GM19328 (cell line): ENCODE measurements at regions not wholly inside any gene's neighbourhood (a gene's known extent, or its start where the extent isn't known, plus 50 kb on each side); places are given as distances from the start of the nearest gene placed in this dataset.

Experiments used
- ATAC-seq: cut with Tn5 transposase; IDR thresholded peaks from one replicate; pipeline ENCODE4 v1.9.1; 2021; ENCODE audit warnings: mild to moderate bottlenecking, moderate library complexity; ENCODE audit not compliant: unreplicated experiment

GRCh38 chr4:130249002-130249401 is 1153.0 kb downstream of the C4orf33 start:
- ATAC-seq, result no peak

DNA sequence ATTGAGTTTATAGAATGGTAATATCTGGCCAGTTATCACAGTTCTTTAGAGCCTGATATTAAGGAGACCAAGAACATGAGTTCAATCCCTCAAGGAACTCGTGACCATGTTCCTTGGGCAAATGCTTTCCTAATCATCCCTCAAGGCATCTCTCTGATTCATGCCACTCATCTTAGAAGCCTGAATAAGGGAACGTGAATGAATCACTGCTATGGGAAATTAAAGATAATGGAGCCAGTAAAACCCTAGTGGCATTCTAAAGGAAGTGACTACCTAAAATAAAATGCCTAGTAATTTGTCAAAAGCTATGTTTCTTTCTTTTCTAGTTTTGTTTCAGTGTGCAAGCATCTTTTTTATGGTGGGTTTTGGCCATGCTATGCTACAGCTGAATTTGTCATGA is 1161.3 kb downstream of the C4orf33 start:
- ATAC-seq, result no peak

DNA sequence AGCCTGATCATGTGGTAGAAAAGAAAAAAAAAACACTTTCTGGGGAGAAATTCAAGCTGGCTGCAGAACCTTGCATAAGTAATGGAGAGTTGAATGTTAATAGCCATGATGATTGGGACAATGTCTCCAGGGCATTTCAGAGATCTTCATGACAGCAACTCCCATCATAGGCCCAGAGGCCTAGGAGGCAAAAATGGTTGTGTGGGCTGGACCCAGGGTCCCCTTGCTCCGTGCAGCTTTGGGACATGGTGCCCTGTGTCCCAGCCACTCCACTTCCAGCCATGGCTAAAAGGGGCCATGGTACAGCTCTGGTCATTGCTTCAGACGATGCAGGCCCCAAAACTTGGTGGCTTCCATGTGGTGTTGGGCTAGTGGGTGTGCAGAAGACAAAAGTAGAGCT is 1170.9 kb downstream of the C4orf33 start:
- ATAC-seq, result no peak

DNA sequence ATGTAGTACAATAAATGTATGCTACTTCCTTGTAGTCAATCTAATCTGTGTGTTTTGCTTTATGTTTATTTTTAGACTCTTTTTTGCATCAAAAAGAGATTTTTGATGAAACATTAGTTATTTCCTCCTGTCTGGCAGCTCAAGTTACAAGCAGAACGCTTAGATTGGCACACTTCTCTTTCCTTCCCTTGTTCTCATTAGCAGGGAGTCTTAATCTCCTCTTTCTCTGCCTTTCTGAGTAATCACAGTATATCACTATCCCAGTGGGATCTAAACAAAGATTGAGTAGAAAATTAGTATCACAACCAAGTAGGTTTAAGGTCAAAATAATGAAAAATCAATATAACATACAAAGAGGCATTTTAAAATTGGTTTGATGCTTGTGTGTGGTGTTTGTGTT is 1192.6 kb downstream of the C4orf33 start:
- no peak for ATAC-seq

- ATAC-seq, result no peak
These were observed 1197.7 kb downstream of the C4orf33 start for GRCh38 chr4:130293692-130294091.

DNA sequence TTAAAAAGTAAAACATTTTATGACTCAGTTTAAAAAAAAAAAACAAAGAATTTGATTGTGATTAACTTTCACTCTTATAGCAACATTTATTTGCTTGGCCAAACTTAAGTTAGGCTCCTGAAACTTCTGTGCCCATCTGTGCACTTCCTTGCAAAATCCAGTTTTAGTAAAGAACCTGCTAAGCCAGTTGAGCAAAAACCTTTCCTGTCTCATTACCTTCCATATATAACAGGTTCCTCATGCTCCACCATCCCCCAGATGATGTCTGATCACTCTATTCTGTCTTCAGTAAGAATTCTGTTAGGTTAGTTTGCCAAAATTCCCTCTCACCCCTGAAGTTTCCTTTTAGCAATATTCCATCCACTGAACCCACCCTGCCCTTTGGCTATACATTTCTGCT is 1200.5 kb downstream of the C4orf33 start:
- ATAC-seq, result no peak

GRCh38 chr4:130306566-130306965 is 1210.6 kb downstream of the C4orf33 start:
- ATAC-seq, result no peak

GRCh38 chr4:130309221-130309620 is 1213.3 kb downstream of the C4orf33 start:
- no peak for ATAC-seq

DNA sequence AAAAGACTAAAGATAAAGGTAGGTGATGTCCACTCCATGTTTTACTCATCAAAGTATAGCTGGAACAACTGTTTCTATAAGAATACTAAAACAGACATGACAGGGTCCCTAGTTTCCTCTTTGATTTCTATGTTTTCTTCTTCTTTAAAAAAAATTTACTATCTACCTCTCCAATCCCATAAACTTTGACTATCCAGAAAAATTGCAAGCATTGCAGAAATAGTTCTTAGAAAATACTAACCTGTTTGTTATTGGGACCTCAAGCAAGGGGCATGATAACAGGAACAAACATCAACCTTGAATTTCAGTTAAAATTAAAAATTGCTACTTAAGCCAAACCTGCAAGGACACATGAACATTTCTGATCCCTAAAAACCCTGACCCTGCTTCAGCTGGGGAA is 1226.5 kb downstream of the C4orf33 start:
- no peak for ATAC-seq

DNA sequence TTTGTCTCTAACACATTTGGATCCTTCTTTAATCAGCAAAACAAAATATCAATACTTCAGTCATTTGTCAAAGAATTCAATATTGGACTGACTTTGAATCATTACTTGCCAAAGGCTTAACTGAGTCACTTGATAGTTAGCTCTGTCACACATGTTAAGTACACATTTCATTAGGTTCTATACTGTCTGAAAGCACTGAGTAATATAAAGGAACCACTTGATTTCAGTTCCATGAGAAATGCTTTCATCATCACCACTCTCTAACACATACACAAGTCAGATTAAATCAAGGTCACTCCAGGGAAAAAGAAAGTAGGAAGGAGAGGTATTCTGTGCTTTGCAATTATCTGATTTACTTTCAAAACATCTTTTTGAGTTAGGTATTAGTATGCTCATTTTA is 1233.1 kb downstream of the C4orf33 start:
- ATAC-seq, result no peak

- no peak for ATAC-seq
These were observed 1237.3 kb downstream of the C4orf33 start for GRCh38 chr4:130333241-130333759.

DNA sequence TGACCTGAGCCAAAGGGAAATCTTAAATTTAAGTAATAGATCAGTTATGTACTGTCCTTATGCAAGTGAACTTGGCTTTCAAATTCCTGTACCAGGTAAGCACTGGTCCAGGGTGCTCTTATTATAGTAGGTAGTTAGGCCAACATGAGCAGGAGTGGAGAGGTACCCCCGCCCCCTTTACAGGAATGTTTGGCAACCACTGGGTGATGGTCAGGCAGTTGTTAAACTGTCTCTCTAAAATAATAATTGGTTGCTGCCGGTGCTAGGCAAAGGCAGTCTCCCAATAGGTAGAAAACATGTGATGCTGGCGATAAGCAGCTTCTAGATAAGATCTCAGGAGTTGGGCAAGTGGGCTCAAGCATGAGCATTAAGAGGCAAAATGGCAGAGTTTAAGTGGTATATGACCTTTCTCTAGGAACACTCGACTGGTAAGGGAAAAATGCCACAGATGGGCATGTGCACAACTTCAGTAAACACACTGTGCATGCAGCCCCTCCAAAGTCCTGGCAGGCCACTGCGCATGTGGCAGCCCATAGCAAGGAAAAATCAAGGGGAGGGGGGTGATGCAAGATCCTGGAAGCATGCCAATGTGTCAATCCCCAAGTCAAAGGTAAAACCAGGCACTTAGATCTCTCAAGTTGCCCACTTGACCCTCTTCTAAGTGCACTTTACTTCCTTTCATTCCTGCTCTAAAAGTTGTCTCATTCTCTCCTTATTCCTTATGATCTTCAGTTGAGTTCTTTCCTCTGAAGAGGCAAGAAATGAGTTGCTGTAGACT is 1239.7 kb downstream of the C4orf33 start:
- ATAC-seq, result no peak

DNA sequence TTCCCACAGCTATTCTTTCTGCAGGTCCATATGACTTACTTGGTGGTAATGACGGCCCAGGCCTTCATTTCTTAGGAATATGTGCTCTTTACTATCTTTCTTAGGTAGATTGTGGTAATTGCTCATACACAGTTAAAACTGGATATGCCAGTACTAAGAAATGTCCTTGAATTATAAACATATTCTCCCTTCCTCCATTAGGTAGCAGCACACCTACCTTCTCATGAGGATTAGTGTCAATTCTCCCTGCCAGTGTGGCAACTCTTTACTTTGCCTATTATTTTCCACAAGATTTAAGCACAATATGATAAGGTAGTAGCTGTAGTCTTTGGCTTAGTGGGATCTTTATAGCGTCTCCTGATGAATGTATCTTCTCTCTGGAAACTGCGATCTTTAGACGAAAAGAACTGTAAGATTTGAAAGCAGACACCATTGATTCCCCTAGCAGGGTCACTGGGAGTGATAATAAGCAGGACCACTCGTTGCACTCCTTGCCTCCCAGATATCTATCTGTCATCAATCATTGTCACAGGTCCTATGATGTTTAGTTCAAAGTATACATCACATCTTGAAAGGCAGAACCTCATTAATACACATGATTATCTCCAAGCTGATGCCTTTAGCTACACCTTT is 1240.7 kb downstream of the C4orf33 start:
- peak; percentile 92 for ATAC-seq

DNA sequence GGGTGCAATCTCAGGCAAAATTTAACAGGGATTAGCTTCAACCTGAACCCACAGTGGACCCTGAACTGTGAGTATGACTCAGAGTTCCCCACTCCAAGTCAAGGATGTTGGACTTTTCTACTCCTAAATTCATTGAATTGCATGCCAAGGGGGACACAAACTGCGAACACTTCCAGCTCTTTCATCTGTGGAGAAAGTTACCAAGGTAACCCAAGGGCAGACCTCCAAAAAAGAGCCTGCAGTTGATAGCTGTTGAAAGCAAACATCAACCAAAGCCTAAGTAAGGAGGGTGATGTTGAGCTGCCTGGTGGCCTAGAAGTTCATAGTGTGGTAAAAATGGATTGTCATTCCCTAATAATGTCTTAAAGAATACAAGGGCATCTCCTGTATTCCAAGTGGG is 1242.9 kb downstream of the C4orf33 start:
- ATAC-seq, result no peak

DNA sequence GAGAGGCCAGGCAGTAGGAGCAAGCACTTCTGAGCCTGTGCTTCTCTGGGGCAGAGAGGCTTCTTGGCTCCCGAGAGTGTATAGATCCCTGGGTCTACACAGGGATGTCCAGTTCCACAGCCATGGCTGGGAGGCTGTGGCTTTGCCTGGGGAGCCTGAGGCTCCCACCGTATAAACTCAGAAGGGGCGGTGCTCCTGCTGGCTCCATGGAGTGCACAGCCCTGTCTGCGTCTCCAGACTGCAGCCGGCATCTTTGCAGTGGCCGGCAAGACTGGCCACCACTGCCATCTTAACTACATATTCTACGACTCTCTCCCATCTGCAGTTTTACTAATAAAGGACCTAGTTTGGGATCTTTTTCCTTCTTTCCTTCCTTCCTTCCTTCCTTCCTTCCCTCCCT is 1253.8 kb downstream of the C4orf33 start:
- no peak for ATAC-seq

DNA sequence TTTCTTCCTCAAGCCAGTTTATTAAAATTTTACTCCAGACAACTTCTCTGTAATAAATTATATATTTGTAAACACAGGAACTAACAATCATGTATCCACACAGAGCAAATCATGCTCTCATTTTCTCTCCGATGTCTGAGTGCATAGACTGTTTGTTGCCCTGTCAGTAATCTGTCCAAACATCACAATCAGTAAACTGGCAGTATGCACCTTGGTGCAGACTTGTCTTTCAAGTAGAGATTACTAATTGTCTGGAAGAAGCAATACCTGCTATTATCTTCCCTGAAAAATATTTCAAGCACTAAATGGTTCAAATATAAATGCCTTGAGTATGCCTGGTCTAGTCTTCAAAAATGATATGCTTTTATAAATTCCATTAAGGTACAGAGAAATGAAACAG is 1260.9 kb downstream of the C4orf33 start:
- no peak for ATAC-seq

DNA sequence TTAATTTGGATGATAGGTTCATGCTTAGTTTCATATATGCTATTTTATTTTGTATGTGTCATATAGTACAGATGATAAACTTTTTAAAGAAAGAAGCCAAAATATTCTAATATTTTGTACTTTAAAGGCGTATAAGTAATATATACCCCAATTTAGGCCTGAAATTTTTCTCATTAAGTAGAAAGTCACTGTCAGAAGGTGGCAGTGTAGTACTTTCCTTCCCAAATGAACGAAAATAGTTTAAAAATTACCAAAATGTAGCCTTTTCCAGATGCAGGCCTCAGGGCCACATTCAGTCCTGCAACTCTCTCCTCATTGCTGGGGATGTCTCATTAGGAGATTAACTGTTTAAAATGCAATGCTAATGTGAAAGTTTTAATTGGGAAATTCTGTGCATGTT is 1263.6 kb downstream of the C4orf33 start:
- no peak for ATAC-seq

DNA sequence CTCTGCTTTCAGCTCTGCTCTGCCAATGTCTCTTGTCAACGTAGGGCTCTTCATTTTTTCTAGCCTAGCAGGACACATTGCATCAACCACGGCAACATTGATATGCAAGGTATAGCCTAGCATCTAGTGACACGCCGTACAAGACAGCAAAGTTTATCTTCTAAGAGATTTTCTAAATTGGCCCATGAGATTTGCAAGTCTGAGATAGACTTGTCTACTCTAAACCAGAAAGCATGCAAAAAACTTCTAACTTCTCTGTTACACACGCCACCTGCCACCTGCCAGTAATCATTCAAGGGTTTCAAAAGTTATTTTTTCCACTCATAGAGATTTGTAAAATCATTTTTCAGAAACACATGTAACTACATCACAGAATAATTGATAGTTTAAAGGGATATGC is 1265.7 kb downstream of the C4orf33 start:
- ATAC-seq, result no peak

DNA sequence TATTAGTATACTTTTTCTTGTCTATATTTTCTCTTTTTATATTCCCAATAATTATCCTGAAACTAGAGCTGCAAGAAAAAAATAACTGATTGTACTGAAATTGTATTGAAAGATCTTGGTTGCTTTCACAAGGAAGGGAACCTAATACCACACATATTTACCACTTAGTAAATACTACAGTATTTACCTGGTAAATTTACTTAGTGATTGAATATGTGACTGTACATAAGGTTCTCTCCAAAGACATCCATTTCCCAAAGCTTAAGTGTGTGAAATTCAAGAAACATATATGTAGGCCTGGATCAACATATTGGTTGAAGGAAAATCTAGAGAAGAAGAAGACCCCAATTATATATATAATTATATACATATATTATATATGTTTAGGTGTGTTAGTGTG is 1272.7 kb downstream of the C4orf33 start:
- ATAC-seq, result no peak

DNA sequence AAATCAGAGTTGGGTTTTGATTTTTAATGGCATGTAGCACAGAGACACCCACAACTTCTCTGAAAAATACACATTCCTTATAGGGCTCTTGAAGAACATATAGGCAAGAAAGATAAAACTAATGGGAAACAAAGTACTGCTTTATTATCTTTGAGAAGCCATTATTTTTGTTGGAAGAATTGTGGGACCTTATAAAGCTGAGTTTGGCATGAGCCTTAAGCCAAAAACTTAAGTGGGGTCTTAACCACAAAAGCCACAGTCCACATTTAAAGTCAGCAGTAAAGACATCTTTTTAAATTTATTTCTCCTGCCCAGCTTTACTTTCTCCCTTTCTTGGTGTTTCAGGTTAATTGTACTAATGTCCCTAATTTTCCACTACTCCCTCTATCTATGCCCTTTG is 1297.3 kb downstream of the C4orf33 start:
- no peak for ATAC-seq

- ATAC-seq, result no peak
These were observed 1297.7 kb downstream of the C4orf33 start for GRCh38 chr4:130393642-130394041.

DNA sequence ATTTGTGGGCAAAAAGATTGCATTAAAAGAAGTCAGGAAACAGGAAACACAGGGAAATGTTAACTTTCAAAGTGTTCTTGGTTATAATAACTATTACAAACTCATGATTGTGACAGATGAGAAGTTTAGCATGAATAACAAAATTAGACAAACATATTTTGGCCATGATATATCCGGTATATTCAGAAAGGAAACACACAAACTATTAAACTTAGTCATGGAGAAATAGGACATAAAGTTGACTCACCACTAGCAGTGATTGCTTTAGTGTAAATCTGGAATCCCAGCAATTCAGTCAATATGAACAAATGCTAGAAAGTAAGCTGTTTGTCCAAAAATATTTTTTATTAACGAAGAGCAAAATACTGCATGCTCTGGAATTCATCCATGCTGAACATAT is 1299.9 kb downstream of the C4orf33 start:
- ATAC-seq, result no peak
